ENCODE measurements at regions not wholly inside any gene's neighbourhood (a gene's known extent, or its start where the extent isn't known, plus 50 kb on each side); places are given as distances from the start of the nearest gene placed in this dataset.

- TF ChIP-seq CTCF (IDR thresholded peaks at IDR 0.05) (no peak), ZFX (IDR thresholded peaks at IDR 0.05; ENCODE audit: borderline replicate concordance) (no peak)
Observed at GRCh38 chr6:141463237-141463977, 669.3 kb upstream of the GJE1 start.
